NCI-H2227 treated with DMSO at 0.1 percent for 48 hours (cell line): ENCODE measurements at regions not wholly inside any gene's neighbourhood (a gene's known extent, or its start where the extent isn't known, plus 50 kb on each side); places are given as distances from the start of the nearest gene placed in this dataset.
"Not testable (repeated sequence)": the region's sequence is repeated elsewhere in the genome, so short reads cannot be mapped to it uniquely, and the experiment has no call there.

Experiments used
- DNase-seq: peaks from one replicate; lab custom pipeline; 2025; lab: John Stamatoyannopoulos, UW

DNA sequence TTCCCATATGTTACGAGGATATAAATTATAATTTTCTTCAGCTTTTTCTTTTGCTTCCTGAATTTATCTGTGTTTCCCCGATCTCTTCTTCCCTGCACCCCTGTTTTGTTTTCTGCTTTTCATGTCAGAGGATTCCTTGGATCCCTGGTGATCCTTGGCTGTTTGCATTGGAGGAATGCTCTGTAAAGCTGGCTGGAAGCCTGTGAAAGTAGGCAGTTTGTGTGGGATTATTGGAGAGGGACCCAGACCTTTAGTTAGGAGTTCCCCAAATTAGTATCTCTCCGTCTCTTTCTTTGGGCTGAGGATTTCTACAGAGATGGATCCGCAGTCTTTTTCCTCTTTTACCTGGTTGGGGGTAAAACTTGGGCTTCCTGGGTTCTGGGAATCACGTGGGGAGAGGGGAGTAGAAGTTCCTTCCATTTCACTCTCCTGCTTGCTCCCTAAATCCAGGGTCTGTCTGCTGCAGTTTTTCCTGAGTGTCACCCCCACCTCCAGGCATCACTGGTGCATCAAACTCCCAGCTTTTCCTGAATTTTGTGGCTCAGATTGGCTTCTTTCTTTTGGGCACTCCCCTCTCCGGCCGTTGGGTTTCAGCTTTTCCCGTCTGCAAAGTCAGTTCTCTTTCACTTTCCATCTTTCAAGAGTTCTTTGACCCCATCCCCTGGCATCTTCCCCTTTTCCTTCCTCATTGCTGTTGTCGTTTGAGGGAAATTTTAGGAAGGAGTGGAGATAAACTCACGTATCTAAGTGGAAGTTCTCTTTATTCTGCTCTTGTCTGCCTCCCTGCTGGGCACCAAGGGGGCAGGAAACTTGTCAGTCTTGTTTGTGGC is 79.1 kb upstream of the ALX4 start:
- no peak for DNase-seq

DNA sequence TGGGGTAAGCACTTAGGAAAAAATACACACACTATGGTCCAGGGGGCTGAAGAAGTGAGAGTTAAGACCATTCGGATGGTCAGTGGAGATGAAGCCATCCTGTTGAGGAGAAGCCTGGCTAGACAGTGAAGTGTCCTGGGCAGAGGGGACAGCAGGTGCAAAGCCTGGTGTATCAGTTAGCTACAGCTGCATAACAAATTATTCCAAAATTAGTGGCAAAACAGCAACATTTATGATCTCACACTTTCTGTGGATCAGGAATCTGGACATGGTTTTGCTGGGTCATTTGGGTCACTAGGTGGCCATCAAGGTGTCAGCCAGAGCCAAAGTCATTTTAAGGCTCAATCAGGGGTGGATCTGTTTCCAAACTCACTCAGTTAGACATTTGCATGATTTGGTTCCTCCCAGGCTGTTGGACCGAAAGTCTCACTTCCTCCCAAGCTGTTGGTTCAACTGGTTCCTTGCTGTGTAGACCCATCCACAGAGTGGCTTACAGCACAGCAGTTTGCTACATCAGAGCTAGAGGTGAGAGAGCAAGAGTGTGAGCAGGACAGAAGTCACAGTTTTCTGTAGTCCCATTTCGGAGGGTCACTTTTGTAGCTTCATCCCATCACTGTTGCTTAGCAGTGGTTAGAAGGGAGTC is 80.1 kb upstream of the ALX4 start:
- no peak for DNase-seq

DNA sequence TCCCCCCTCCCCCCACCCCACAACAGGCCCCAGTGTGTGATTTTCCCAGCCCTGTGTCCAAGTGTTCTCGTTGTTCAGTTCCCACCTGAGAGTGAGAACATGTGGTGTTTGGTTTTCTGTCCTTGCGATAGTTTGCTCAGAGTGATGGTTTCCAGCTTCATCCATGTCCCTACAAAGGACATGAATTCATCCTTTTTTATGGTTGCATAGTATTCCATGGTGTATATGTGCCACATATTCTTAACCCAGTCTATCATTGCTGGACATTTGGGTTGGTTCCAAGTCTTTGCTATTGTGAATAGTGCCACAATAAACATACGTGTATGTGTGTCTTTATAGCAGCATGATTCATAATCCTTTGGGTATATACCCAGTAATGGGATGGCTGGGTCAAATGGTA is 81.1 kb upstream of the ALX4 start:
- not testable (repeated sequence) for DNase-seq

DNA sequence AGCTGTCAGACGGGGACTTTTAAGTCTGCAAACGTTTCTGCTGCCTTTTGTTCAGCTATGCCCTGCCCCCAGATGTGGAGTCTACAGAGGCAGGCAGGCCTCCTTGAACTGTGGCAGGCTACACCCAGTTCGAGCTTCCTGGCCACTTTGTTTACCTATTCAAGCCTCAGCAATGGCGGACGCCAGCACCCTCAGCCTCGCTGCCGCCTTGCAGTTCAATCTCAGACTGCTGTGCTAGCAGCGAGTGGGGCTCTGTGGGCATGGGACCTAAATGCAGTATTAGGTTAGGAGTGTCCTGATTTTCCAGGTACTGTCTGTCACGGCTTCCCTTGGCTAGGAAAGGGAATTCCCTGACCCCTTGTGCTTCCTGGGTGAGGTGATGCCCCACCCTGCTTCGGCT is 86.8 kb upstream of the ALX4 start:
- DNase-seq, result not testable (repeated sequence)

GRCh38 chr11:44397586-44398178 is 87.7 kb upstream of the ALX4 start:
- DNase-seq, result no peak

DNA sequence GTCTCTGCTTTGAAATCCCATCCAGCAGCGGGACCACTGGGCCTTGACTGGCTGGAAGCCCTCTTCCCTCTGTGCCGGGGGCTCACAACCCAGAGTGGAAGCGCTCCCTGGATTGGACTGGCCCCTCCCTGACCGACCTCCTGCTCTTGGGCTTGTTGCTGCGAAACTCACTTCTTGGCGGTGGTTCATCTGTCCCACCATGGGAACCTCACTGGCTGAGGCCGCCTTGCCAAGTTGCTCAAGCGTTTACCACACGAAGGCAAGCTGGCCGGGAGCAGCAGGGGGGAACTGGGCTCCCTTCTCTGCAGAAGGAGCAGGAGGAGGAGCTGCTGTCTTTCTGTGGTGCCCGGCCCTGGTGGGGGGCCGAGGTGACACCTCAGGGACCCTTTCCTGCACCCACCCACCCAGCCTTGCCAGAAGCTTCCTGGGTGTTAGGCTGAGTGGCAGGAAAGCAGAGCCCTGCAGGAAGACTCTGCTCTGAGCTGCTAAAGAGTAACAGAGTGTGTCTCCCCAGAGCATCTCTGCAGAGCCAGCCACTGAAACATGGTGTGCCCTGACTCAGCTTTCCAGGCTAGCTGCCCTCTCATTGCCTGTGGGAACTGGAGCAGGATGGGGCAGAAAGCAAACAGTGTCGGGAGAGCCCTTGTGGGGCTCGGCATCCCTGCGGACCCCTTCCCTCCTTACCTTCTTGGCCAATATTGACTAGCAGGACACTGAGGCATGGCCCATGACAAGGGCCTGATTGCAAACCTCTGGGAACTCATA is 88.5 kb upstream of the ALX4 start:
- no peak for DNase-seq

DNA sequence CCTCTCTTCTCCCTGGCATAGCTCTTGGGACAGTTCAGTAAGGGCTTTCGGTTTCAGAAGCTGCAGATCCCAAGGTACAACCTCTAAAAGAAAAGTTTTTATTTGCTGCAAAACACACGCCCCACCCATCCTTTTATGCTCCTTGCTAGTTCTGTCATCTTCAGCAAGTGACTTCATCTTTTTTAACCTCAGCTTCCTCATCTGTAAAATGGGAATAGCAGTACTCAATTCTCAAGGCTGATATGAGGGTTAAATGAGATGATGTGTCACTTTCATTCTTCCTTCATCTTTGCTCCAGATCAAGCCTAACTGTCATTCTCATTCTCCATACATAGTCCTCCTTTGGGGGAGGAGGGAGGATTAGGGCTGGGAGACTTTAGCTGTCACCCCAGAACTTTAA is 90.0 kb upstream of the ALX4 start:
- no peak for DNase-seq

GRCh38 chr11:44400431-44400830 is 90.5 kb upstream of the ALX4 start:
- no peak for DNase-seq

- peak; percentile 52 for DNase-seq
Observed at GRCh38 chr11:44402466-44403075, 92.6 kb upstream of the ALX4 start.

DNA sequence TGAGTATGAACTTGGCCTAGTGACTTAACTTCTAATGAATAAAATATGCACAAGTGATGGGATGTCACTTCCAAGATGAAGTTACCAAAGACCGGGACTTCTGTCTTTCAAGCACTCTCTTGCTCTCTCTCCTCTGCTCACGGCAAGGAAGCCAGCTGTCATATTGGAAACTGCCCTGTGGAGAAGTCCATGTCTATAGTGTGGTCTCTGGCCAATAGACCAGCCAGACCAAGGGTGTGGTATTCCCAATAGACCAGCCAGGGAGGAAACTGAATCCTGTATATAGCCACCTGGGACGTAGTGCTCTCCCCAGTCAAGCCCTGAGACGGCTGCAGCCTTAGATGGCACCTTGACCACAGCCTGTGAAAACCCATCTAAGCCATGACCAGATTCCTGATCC is 93.2 kb upstream of the ALX4 start:
- no peak for DNase-seq

DNA sequence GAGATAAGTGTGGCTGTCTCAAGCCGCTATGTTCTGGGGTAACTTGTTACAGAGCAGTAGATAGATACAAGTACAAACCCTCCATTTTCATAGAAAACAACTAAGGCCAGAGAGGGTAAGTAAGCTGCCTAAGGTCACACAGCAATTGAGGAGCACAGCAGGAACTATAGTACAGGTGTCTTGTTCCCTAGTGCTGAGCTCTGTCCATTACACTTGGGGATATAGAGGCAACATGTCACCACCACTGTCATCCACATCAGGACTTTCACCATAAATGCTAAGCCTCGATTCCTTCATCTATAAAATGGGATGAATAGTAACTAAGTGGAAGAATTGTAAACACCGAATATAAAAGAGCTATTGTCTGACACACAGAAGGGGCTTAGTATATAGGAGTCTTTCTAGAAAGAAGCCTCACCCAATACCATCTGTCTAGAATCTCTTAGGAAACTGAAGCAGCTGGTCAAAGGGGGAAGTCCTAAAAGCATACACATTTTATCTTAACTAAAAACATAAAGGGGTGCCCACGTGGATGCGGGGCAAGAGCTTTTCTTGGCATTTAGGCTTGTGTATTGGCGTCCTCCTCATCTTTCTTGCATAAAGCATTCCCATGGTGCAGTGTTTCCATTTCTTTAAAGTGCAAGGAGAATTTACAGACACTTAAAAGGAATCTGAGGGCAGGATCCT is 93.8 kb upstream of the ALX4 start:
- DNase-seq, result no peak

- no peak for DNase-seq
Observed at GRCh38 chr11:44404301-44404700, 94.4 kb upstream of the ALX4 start.

- no peak for DNase-seq
Observed at GRCh38 chr11:44404736-44405395, 94.9 kb upstream of the ALX4 start.

GRCh38 chr11:44407211-44407996 is 97.5 kb upstream of the ALX4 start:
- no peak for DNase-seq

DNA sequence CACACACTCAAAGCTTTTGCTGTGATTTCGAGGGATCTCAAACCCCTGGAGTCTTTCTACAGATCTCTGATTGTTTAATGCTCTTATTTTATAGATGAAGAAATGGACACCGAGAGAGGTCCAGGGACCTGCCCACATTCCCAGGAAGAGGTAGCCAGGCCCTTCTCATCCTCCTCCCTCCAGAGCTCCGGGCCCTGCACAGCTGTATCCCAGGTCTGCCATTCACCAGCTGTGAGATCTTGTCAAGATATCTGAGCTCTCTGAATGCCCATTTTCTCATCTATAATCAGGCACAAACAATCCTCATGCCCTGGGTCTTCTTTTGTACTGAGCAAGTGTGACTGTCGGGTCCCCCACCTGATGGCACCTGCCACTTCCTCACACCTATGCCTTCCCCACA is 98.2 kb upstream of the ALX4 start:
- no peak for DNase-seq

DNA sequence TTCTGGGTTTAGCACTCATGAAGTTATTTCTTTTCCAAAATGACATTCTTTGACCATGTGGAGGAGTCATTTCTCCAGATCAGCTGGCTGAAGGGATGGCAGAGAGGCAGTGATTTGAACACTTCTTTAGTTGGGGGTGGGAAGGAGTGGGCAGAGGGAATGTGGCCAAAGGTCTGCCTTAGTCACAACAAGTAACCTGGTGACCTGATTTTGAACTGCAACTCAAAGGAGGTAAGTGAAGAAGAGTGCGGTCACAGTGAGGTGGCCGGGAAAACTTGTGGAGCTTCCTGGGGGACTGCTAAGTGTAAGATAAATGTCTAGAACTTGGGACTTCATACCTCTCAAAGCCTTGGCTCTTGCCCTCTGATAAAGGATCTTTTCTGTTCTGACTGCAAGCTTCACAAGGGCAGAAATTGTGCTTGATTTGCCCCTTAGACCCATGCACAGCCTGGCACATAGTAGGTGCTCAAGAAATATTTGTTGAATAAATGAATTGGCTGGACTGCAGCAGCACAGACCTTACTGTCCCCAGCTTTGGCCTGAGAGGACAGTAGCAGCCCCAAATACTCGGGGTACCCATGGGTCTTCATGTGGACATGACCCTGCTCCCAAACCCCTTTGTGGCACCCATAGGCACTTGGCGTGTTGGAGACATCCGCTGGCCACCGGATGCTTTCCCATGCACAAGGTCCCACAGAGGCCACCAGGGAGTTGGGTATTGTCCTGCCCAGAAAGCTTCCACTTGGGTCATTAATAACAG is 99.0 kb upstream of the ALX4 start:
- no peak for DNase-seq

- DNase-seq, result no peak
Observed at GRCh38 chr11:44409558-44410236, 99.8 kb upstream of the ALX4 start.

DNA sequence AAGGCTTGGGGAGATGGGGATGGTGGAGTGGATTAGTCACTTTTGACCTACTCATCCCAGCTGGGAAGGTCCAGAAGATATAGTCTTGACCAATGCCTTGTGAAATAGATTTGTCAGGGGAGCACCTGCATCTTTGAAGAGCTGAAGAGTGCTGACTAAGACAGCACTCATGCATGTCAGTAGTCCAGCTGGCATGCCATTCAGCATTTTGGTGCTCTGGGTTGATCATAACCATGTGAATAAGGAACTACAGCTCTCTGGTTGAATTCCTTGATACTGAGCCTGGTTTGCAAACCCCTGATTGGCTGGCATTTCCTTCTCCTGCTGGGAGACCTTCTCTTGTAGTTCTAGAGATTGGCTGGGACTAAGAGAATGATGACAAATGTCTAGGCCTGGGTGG is 106.8 kb upstream of the ALX4 start:
- DNase-seq, result no peak
